CD4-positive, alpha-beta T cell treated with Interleukin-15 for 4 hours (primary cell): ENCODE measurements at regions not wholly inside any gene's neighbourhood (a gene's known extent, or its start where the extent isn't known, plus 50 kb on each side); places are given as distances from the start of the nearest gene placed in this dataset.

Experiments used
- DNase-seq: peaks from one replicate; pipeline ENCODE4 v3.0.0-alpha.2; 2020; ENCODE audit warnings: low spot score

GRCh38 chr16:79543219-79543618 lies 57.3 kb downstream of the MAF start:
- no peak for DNase-seq

DNA sequence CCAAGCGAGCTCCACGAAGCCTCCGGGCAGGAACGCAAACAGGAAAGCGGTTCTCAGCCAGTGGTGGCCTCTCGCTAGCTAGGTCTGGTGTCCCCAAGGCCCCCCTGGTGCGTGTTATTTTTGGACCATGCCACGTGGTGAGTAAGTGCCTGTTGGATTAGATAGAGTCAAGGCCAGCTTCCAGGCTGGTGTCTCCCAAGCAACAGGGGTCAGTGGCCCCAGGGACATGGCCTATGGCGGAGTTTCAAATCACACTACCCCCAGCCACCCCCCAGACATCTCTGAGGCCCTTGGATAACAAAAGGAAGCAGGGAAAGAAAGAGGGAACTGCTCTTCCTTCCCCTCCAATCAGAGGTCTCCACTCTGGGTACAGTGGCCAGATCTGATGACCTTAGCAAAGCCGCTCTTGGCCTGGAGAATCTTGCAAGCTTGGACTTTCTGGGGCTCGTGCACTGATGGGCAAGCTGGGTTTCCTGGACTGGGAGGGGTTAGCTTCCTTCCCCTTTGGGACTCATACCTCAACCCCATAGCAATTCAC lies 58.2 kb downstream of the MAF start:
- DNase-seq: no peak

- DNase-seq: no peak
Measured at GRCh38 chr16:79540825-79541595, 59.5 kb downstream of the MAF start.

DNA sequence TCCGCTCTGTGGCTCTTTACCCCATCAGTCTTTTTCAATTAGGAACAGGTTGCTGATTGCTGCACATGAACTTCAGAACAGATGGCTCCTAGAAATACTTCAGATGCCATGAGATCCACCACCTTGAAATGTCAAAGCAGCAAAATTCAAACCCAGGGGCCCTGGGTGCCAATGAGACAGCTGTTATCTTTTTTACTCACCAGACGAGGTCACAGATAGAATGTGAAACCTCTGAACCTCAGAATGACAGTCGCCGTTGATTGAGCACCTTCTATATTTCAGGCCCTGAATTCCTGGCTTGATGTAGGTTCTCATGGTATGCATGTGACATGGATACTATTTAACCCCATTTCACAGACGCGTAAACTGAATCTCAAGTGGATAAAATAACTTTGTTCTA lies 63.0 kb downstream of the MAF start:
- no peak for DNase-seq

DNA sequence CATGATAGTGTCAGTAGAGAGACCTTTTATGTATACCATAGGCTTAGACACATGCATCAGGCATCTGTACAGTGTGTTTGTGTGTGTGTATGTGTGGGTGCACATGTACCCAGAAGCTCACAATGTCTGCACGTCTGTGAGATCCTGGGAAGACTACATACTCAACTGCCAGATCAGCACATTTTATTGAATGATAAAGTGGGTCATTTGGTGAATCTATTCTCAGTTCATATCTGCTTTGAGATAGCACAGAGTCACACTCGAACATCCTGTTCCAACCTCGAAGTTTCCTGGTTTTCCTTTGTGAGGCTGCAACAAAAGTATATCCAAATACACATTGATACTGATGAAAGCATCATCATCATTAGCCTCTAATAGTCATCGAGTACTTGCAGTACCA lies 63.6 kb downstream of the MAF start:
- no peak for DNase-seq

- no peak for DNase-seq
Measured at GRCh38 chr16:79535130-79535529, 65.4 kb downstream of the MAF start.

GRCh38 chr16:79534143-79534542 lies 66.4 kb downstream of the MAF start:
- no peak for DNase-seq

DNA sequence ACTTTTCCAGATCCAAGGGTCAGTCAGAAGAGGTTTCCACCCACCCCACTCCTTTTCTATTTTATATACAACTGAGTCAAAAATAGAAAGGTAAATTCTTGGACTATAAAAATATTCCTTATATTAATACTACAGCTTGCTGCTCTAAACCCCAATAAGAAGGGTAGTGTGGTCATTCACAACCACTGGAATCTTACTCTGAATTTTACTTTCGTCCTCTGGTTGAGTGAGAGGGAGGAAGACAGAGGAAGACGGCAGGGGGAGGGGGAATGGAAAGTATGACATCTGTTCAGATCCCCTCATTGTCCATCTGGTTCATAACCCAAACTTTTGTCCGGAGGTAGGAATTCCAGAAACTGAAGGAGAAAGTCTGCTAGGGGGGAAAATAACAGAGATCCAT lies 67.2 kb downstream of the MAF start:
- DNase-seq: no peak

GRCh38 chr16:79532785-79533184 lies 67.8 kb downstream of the MAF start:
- DNase-seq: no peak

- DNase-seq: no peak
Measured at GRCh38 chr16:79532273-79532672, 68.3 kb downstream of the MAF start.

- DNase-seq: no peak
Measured at GRCh38 chr16:79528338-79528737, 72.2 kb downstream of the MAF start.

DNA sequence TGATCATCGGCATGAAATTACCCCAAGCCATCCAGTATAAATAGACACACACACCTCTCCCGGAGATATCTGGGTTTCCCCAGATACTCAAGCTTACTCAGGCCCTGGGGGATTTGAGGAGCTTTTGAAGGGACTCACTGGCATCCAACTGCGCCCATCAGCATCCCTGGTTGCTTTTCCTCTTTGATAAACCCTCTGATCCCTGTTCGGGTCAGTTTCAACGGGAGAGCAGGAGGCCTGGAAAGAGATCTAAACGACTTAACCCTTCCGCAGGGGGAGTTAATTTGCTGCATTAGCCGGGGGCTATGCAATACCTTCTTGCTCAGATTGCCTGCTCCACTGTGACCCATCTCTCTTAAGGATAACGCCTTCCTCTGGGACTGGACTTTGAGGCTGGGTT lies 76.6 kb downstream of the MAF start:
- no peak for DNase-seq

DNA sequence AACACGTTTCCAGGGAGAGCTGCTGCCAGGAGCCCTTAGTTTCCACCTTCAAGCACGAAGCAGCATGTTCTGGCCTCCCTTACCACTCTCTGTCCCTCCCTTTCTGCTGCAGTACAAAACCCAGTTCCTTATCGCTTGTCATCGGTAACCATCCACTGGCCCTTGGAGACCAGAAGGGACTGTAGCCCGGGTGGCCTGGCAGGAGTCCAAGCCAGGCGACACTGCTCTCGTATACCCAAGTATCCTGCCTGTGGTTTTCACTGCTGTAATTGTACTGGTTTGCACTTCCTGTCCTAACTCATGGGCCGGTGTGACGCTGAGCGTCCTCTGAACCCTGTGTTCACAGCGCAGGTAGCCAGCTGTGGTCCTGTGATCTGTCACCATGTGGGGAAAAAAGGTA lies 81.1 kb downstream of the MAF start:
- DNase-seq: no peak

DNA sequence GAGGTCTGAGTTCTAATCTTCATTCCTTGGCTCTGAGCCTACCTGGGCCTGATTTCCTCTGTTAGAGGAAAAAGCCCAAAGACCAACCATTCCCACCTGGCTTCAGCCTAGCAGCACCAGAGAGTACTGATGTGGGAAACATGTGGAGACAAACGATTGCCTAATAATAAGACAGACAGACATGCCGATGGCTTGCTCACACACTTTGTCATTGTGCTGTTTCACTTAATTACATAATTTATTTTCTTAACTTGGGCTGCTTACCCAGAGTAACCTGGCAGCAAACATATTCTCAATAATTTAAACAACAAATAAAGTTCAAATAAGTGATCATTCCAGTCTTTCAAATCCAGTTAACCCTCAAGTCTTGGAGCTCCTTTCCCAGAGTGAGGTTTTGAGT lies 83.4 kb downstream of the MAF start:
- DNase-seq: no peak

DNA sequence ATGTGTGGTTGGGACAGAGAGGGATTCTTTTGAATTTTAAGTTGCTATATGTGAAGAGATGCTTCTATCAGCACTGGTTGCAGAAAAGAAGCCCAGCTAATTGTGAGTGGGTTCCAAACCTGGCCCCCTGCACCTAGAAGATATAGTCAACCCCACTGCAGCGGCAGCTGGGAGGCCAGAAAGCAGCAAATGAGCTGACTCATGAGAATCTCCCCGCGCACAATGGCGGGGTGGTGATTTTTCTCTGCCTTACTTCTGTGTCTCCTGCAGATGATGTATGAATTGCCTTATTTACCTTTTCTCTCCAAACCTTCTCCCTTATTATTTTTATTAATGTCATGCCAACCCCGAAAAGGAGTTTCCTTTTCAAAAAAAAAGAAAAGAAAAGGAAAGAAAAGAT lies 89.7 kb downstream of the MAF start:
- DNase-seq: no peak

GRCh38 chr16:79509906-79510305 lies 90.6 kb downstream of the MAF start:
- DNase-seq: no peak

GRCh38 chr16:79509211-79509631 lies 91.3 kb downstream of the MAF start:
- DNase-seq: no peak

GRCh38 chr16:79508294-79508693 lies 92.2 kb downstream of the MAF start:
- DNase-seq: no peak

DNA sequence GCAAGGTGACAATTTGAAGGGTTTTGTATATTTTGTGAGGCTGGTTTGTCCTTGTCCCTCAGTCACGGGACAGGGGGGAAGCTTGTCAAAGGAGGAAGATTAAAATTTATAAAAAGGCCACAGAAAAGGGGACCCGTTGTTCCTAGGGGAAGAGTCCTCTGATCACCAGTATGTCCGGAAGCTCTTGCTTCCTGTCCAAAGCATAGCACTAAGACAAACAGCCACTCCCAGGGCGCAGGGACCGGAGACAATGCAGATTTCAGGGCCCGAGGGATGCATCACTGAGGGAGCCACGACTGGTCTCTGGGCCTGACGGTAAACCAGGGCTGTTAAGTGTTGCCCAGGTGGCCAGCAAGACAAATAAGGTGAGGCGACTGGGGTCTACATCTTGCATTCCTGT lies 95.2 kb downstream of the MAF start:
- no peak for DNase-seq

DNA sequence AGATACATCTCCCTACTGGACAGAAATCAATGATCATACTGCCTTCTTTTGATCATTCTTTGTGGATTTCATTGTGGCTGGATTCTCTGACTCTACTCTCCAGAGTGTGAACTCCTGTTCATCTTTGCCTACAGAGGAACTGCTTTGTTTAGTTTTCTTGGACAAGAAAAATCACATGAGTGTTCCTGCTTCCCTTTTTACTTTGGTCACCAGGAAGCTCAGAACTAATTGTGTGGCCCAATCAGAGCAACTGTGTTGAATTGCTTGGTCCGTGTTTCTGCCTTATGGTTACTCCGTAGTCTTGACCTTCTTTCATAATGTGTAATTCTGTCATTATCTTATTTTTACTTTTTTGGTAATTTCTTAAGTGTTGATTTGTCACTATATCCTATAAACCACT lies 97.0 kb downstream of the MAF start:
- no peak for DNase-seq

DNA sequence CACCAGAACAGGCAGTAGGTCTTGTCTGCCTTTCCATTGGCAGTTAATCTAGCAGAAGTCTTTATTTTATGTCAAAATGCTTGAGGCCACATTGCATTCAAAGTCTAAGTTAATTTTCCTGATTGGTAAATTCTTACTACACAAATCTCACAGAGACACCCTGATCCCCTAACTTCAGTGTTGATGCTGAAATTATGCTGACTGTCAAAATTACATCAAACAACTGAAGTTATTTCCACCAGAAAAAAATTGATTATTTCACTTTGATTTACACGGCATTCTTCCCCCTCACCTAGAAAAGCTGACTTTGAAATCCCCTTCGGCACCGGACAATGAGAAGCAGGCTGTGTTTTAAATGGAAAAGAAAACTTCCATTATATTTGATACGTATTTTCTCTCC lies 99.1 kb downstream of the MAF start:
- DNase-seq: no peak

DNA sequence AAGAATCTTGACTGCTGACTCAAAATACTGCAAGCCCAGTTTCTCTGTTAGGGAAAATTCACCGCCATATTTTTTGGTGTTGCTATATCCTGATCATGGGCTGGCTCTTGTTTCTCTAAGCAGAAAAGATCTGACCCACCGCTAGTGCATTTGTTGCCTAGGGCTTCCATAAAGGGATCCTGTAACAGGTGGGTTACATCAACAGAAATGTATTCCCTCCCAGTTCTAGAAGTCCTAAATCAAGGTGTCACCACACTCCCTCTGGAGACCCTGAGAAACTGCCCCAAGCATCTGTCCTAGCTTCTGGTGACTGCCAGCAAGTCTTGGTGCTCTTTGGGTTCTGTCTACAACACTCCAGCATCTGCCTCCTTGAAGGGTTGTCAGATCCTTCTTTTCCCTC lies 99.7 kb downstream of the MAF start:
- no peak for DNase-seq

DNA sequence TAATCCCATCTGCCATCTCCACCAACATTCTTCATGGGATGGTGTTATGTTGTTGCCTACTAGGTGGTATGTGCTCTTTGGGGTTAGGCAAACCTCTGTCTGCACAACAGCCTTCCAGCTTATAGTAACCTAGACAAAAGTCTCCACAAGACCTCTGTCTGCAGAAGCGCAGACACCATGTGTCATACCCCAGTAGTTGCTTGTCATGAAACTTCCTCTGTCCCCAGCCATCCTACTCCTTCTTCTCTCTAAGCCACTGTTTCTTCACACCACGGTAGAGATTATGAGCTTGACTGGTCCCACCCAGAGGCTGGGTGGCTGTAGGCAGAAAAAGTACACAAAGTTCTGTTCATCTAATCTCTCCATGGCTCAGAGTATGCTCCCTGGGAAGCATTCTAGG lies 100.3 kb downstream of the MAF start:
- no peak for DNase-seq

DNA sequence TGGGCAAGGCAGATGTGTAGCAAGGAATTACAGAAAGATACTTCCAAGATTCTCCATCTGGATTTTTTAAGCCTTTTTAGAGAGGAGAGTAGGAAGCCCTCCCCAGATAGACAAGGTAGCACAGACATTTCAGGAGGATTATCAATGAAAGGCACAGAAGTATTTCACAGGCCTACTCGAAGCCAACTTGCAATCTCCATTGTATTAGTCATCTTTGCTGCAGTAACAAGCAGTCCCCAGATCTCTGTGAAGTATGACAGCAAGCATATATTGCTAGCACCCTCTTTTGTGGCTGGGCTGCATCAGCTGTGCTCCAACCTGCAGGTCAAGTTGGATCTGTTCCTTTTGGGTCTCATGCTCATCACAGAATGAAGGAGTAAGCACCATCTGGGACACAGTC lies 101.6 kb downstream of the MAF start:
- no peak for DNase-seq
